HL-60 (cell line): ENCODE measurements at regions not wholly inside any gene's neighbourhood (a gene's known extent, or its start where the extent isn't known, plus 50 kb on each side); places are given as distances from the start of the nearest gene placed in this dataset.

Experiments used
- CTCF ChIP-seq: IDR thresholded peaks from one replicate; pipeline ENCODE4 v1.5.1; 2011; ENCODE audit warnings: low read length, control low read depth, inconsistent platforms; ENCODE audit not compliant: insufficient read depth
- GABPA ChIP-seq: IDR thresholded peaks from 2 replicates; pipeline ENCODE4 v1.6.1; 2012; ENCODE audit warnings: low read depth
- POLR2AphosphoS5 ChIP-seq: IDR thresholded peaks from 2 replicates; pipeline ENCODE4 v1.6.1; 2012; ENCODE audit warnings: low read depth
- REST ChIP-seq: IDR thresholded peaks from 2 replicates; pipeline ENCODE4 v1.6.1; 2012; ENCODE audit warnings: low read depth; ENCODE audit not compliant: insufficient replicate concordance
- SPI1 ChIP-seq: IDR thresholded peaks from 2 replicates; pipeline ENCODE4 v1.6.1; 2012; ENCODE audit warnings: low read depth, mild to moderate bottlenecking, borderline replicate concordance

- TF ChIP-seq REST (no peak), CTCF (no peak), POLR2AphosphoS5 (no peak), GABPA (no peak), SPI1 (no peak)
Observed at GRCh38 chr5:124140060-124140459, 606.4 kb downstream of the ZNF608 start.
